ENCODE measurements at regions not wholly inside any gene's neighbourhood (a gene's known extent, or its start where the extent isn't known, plus 50 kb on each side); places are given as distances from the start of the nearest gene placed in this dataset.

DNA sequence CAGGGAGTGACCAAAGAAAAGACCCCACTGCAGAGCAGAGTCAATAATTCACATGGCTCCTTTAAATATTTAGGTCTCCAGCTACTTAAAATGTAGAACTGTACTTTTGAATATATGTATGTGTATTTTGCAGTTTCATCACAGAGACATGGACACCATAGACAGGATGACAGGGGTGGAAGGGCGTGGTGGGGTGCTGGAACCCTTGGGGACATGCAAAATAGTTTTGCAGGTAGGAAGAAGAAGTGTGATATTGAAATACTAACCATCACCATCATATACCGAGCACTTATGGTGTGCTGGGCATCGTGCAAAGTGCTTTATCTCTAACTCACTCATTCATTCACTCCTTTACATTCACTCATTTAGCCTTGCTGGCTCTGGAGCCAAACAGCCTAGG lies 72.5 kb upstream of the IGSF21 start:
- DNase-seq: no peak

DNA sequence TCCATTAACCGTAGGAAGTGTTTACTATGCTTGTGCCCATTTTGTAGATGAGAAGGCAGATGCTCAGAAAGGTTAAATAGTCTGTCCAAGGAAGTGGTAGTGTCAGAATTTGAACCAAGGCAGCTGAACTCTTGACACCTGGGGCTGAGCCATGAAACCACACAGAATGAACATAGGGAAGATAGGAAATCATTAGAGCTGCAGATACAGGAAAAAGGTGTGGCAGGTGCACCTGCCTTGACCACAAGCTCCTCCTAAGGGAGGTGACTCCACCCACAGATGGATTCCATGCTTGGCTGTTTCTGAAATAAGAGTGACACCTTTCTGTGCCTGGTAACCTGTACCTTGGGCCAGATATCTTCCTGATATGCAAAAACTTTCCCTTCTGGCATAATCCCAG lies 69.9 kb upstream of the IGSF21 start:
- in situ Hi-C loops (cut with HindIII; ENCODE audit: low pct_ligation_motif_present, low sequenced_read_pairs): no loop called here
- H3K27ac ChIP-seq: no peak overlapping the region
- no peaks in the 10 kb centered on the region for H3K36me3 ChIP-seq (replicated peaks)
- no peak overlapping the region for H3K4me3 ChIP-seq (ENCODE audit: low read depth, low read length)
- no peak for DNase-seq
- no peaks in the 10 kb centered on the region for H3K27me3 ChIP-seq (replicated peaks)
- no peak for TF ChIP-seq CTCF (IDR thresholded peaks at IDR 0.05; ENCODE audit: low read depth, low read length, missing control alignments)

More for the DNA sequence above, 72.5 kb upstream of the IGSF21 start:
- TF ChIP-seq CTCF (IDR thresholded peaks at IDR 0.05; ENCODE audit: low read depth, low read length, missing control alignments): no peak
- Histone ChIP-seq H3K27ac (no peak overlapping the region), H3K36me3 (replicated peaks) (no peaks in the 10 kb centered on the region), H3K4me3 (ENCODE audit: low read depth, low read length) (no peak overlapping the region), H3K27me3 (replicated peaks) (no peaks in the 10 kb centered on the region)
- in situ Hi-C loops (cut with HindIII; ENCODE audit: low pct_ligation_motif_present, low sequenced_read_pairs): no loop called here

- H3K27me3 ChIP-seq (replicated peaks): no peaks in the 10 kb centered on the region
- TF ChIP-seq CTCF (IDR thresholded peaks at IDR 0.05; ENCODE audit: low read depth, low read length, missing control alignments): no peak
- no peak overlapping the region for H3K4me3 ChIP-seq (ENCODE audit: low read depth, low read length)
- in situ Hi-C loops (cut with HindIII; ENCODE audit: low pct_ligation_motif_present, low sequenced_read_pairs): no loop called here
- DNase-seq: no peak
- no peaks in the 10 kb centered on the region for H3K36me3 ChIP-seq (replicated peaks)
- H3K27ac ChIP-seq: no peak overlapping the region
Observed at GRCh38 chr1:18038051-18038450, 69.5 kb upstream of the IGSF21 start.

DNA sequence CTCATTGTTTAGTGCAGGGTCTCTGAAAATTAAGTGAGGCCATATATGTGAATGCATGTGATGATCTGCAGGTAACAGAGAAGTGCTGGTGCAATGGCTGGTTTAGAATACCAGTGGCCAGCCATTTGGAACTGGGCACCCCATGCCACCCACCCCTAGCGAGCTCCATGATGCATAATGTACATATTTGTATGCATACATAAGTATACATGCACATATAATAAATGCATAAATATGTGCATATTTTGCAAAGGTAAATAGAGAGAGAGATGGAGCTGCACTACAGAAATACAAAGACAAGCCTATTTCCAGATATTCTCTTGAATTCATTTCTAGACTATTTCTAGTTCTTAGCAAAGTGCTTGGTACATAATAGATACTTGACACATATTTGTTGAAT lies 68.5 kb upstream of the IGSF21 start:
- Histone ChIP-seq H3K27me3 (replicated peaks) (no peaks in the 10 kb centered on the region), H3K36me3 (replicated peaks) (no peaks in the 10 kb centered on the region), H3K4me3 (ENCODE audit: low read depth, low read length) (no peak overlapping the region), H3K27ac (no peak overlapping the region)
- in situ Hi-C loops (cut with HindIII; ENCODE audit: low pct_ligation_motif_present, low sequenced_read_pairs): no loop called here
- DNase-seq: no peak
- no peak for TF ChIP-seq CTCF (IDR thresholded peaks at IDR 0.05; ENCODE audit: low read depth, low read length, missing control alignments)

DNA sequence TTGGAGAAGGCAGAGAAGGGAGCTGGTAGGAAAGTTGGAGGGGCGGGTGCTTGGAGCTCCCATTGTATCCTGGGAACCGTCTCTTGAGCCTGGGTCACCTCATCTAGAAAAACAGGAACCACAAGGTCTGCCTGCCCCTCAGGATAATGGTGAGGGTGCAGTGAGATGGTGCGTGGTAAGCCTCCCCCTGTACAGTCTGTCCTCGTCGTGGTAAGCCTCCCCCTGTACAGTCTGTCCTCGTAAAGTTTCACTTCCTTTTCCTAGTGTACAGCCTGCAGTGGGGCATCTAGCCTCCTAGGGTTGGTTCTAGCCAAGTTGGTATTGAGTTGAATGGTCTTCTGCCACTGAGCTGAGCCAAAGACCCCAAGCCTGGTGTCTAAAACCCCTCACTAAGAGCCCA lies 66.5 kb upstream of the IGSF21 start:
- no peak overlapping the region for H3K27ac ChIP-seq
- DNase-seq: no peak

More for the DNA sequence above, 66.5 kb upstream of the IGSF21 start:
- no peaks in the 10 kb centered on the region for H3K36me3 ChIP-seq (replicated peaks)
- no peak for TF ChIP-seq CTCF (IDR thresholded peaks at IDR 0.05; ENCODE audit: low read depth, low read length, missing control alignments)
- in situ Hi-C loops (cut with HindIII; ENCODE audit: low pct_ligation_motif_present, low sequenced_read_pairs): no loop called here
- no peak overlapping the region for H3K4me3 ChIP-seq (ENCODE audit: low read depth, low read length)
- H3K27me3 ChIP-seq (replicated peaks): no peaks in the 10 kb centered on the region

Data from brain microvascular endothelial cell (primary cell).